ENCODE measurements at regions not wholly inside any gene's neighbourhood (a gene's known extent, or its start where the extent isn't known, plus 50 kb on each side); places are given as distances from the start of the nearest gene placed in this dataset.

DNA sequence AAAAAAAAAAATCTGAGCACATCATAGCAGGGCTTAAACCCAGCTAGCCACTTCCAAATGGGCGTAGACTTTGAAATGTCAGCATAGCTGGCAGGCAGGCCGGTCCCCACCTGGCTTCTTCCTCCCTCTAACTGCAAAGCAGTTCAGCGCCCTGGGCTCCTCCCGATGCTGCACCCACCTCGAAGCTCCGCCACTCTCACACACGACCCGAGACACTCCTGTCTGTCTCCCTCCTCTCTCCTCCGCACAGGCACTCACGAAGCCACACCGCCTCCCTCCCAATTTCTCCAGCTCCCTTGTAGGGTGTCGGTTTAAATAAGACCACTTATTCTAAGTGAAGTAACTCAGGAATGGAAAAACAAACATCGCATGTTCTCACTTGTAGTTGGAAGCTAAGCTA, 301.3 kb downstream of the NPHP4 start:
- H2AFZ ChIP-seq (ENCODE audit: low read depth, low read length, poor library complexity, severe bottlenecking), result no peak overlapping the region
- no peak overlapping the region for H3K4me2 ChIP-seq (ENCODE audit: low read length)
- no peak for ATAC-seq
- H3K79me2 ChIP-seq (ENCODE audit: insufficient read depth, low read length), result no peaks in the 10 kb centered on the region
- POLR2A ChIA-PET, result no interaction called here
- RAD21 ChIA-PET (ENCODE audit: low non-redundant PET in 1 of 2, low total read pairs in 2 of 2, uncharacterized antibody in 2 of 2, unreplicated experiment in 2 of 2), result no interaction called here
- intact Hi-C loops (cut with micrococcal nuclease), result no loop called here
- no peak overlapping the region for H3K4me3 ChIP-seq (replicated peaks in 1 of 2; ENCODE audit: low read depth in 1 of 2, low read length in 2 of 2)
- no peaks in the 10 kb centered on the region for H3K36me3 ChIP-seq (ENCODE audit: control insufficient read depth in 1 of 2, insufficient read depth in 2 of 2, low read length in 2 of 2)
- H3K27me3 ChIP-seq (ENCODE audit: insufficient read depth, low read length), result peaks cover 17% of the 10 kb centered on the region
- BruUV-seq (replicated peaks), result no TSS peak
- TF ChIP-seq FOSL1 (IDR thresholded peaks at IDR 0.05; ENCODE audit: low read depth) (no peak), TCF7L2 (IDR thresholded peaks at IDR 0.05; ENCODE audit: borderline replicate concordance, extremely low read depth, insufficient read depth, insufficient read length) (no peak), EZH2 (IDR thresholded peaks at IDR 0.05) (no peak), EZH2phosphoT487 (IDR thresholded peaks at IDR 0.05; ENCODE audit: borderline replicate concordance) (no peak), SP1 (IDR thresholded peaks at IDR 0.05; ENCODE audit: low read depth) (no peak), CEBPB (IDR thresholded peaks at IDR 0.05; ENCODE audit: low read depth) (no peak), SIN3A (IDR thresholded peaks at IDR 0.05; ENCODE audit: low read depth) (no peak), RAD21 (IDR thresholded peaks at IDR 0.05; ENCODE audit: low read depth) (no peak), YY1 (IDR thresholded peaks at IDR 0.05; ENCODE audit: extremely low read depth, insufficient replicate concordance, low read depth, low read length) (no peak), ZNF274 (IDR thresholded peaks at IDR 0.05; ENCODE audit: low read depth, low read length) (no peak), SRF (IDR thresholded peaks at IDR 0.05; ENCODE audit: low read depth) (no peak), POLR2A (IDR thresholded peaks at IDR 0.05; ENCODE audit: borderline replicate concordance, extremely low read depth, insufficient read depth, insufficient read length) (no peak)
- TF ChIP-seq, protein P1, sequence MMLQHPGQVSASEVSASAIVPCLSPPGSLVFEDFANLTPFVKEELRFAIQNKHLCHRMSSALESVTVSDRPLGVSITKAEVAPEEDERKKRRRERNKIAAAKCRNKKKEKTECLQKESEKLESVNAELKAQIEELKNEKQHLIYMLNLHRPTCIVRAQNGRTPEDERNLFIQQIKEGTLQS (IDR thresholded peaks at IDR 0.05), result no peak
- TF ChIP-seq, protein P2, sequence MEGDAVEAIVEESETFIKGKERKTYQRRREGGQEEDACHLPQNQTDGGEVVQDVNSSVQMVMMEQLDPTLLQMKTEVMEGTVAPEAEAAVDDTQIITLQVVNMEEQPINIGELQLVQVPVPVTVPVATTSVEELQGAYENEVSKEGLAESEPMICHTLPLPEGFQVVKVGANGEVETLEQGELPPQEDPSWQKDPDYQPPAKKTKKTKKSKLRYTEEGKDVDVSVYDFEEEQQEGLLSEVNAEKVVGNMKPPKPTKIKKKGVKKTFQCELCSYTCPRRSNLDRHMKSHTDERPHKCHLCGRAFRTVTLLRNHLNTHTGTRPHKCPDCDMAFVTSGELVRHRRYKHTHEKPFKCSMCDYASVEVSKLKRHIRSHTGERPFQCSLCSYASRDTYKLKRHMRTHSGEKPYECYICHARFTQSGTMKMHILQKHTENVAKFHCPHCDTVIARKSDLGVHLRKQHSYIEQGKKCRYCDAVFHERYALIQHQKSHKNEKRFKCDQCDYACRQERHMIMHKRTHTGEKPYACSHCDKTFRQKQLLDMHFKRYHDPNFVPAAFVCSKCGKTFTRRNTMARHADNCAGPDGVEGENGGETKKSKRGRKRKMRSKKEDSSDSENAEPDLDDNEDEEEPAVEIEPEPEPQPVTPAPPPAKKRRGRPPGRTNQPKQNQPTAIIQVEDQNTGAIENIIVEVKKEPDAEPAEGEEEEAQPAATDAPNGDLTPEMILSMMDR (IDR thresholded peaks at IDR 0.05 in 2 of 3, conservative IDR thresholded peaks at IDR 0.05 in 1 of 3; ENCODE audit: borderline replicate concordance in 1 of 3, insufficient read depth in 1 of 3, low read depth in 2 of 3, low read length in 2 of 3), result no peak
- TF ChIP-seq, protein P3, sequence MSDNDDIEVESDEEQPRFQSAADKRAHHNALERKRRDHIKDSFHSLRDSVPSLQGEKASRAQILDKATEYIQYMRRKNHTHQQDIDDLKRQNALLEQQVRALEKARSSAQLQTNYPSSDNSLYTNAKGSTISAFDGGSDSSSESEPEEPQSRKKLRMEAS (IDR thresholded peaks at IDR 0.05), result no peak
- TF ChIP-seq, protein P4, sequence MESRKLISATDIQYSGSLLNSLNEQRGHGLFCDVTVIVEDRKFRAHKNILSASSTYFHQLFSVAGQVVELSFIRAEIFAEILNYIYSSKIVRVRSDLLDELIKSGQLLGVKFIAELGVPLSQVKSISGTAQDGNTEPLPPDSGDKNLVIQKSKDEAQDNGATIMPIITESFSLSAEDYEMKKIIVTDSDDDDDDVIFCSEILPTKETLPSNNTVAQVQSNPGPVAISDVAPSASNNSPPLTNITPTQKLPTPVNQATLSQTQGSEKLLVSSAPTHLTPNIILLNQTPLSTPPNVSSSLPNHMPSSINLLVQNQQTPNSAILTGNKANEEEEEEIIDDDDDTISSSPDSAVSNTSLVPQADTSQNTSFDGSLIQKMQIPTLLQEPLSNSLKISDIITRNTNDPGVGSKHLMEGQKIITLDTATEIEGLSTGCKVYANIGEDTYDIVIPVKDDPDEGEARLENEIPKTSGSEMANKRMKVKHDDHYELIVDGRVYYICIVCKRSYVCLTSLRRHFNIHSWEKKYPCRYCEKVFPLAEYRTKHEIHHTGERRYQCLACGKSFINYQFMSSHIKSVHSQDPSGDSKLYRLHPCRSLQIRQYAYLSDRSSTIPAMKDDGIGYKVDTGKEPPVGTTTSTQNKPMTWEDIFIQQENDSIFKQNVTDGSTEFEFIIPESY (IDR thresholded peaks at IDR 0.05; ENCODE audit: extremely low read depth, insufficient replicate concordance, low read length), result no peak
- TF ChIP-seq, protein P5, sequence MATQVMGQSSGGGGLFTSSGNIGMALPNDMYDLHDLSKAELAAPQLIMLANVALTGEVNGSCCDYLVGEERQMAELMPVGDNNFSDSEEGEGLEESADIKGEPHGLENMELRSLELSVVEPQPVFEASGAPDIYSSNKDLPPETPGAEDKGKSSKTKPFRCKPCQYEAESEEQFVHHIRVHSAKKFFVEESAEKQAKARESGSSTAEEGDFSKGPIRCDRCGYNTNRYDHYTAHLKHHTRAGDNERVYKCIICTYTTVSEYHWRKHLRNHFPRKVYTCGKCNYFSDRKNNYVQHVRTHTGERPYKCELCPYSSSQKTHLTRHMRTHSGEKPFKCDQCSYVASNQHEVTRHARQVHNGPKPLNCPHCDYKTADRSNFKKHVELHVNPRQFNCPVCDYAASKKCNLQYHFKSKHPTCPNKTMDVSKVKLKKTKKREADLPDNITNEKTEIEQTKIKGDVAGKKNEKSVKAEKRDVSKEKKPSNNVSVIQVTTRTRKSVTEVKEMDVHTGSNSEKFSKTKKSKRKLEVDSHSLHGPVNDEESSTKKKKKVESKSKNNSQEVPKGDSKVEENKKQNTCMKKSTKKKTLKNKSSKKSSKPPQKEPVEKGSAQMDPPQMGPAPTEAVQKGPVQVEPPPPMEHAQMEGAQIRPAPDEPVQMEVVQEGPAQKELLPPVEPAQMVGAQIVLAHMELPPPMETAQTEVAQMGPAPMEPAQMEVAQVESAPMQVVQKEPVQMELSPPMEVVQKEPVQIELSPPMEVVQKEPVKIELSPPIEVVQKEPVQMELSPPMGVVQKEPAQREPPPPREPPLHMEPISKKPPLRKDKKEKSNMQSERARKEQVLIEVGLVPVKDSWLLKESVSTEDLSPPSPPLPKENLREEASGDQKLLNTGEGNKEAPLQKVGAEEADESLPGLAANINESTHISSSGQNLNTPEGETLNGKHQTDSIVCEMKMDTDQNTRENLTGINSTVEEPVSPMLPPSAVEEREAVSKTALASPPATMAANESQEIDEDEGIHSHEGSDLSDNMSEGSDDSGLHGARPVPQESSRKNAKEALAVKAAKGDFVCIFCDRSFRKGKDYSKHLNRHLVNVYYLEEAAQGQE (IDR thresholded peaks at IDR 0.05; ENCODE audit: low read depth), result no peak
- H3K9me3 ChIP-seq (ENCODE audit: control insufficient read depth in 1 of 2, insufficient read depth in 1 of 2, low read depth in 1 of 2, low read length in 2 of 2), result no peaks in the 10 kb centered on the region
- CTCF ChIA-PET, result no interaction called here
- no peaks in the 10 kb centered on the region for H3K9me2 ChIP-seq (ENCODE audit: insufficient read depth)
- no peaks in the 10 kb centered on the region for H3K4me1 ChIP-seq (ENCODE audit: control insufficient read depth in 1 of 2, insufficient read depth in 2 of 2, low read length in 2 of 2)
- no peak overlapping the region for H3K9ac ChIP-seq (ENCODE audit: low read length)
- no peak for DNase-seq (ENCODE audit: low read depth, low spot score)
- H4K20me1 ChIP-seq (ENCODE audit: insufficient read depth), result no peaks in the 10 kb centered on the region
- no peak overlapping the region for H3K27ac ChIP-seq (ENCODE audit: low read depth, low read length)

All from HCT116 (cell line).